ENCODE measurements at regions not wholly inside any gene's neighbourhood (a gene's known extent, or its start where the extent isn't known, plus 50 kb on each side); places are given as distances from the start of the nearest gene placed in this dataset.
"Not testable (repeated sequence)": the region's sequence is repeated elsewhere in the genome, so short reads cannot be mapped to it uniquely, and the experiment has no call there.

DNA sequence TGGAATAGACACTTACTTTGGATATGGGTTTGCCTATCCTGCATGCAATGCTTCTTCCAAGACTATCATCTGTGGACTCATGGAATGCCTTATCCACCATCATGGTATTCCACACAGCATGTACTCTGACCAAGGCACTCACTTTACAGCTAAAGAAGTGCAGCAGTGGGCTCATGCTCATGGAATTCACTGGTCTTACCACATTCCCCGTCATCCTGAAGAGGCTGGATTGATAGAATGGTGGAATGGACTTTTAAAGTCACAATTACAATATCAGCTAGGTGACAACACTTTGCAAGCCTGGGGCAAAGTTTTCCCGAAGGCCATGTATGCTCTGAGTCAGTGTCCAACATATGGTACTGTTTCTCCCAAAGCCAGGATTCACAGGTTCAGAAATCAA is 199.1 kb downstream of the GJA1 start:
- DNase-seq (ENCODE audit: low read depth in 4 of 4, low spot score in 3 of 4), result not testable (repeated sequence)

DNA sequence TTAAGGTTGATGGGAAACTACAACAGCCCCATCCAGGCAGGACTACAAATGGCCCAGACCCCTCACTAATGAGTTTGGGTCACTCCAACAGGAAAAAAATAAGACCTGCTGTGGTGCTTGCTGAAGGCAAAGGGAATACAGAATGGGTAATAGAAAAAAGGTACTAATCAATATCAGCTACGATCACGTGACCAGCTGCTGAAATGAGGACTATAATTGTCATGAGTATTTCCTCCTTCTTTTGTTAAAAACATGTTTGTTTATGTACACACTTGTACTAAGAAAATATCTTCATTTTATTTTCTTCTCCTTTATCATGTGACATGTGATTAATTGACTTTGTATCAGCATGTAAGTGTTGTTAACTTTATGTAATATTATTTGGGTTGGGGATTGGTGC is 199.9 kb downstream of the GJA1 start:
- DNase-seq (ENCODE audit: low read depth in 4 of 4, low spot score in 3 of 4), result no peak

DNA sequence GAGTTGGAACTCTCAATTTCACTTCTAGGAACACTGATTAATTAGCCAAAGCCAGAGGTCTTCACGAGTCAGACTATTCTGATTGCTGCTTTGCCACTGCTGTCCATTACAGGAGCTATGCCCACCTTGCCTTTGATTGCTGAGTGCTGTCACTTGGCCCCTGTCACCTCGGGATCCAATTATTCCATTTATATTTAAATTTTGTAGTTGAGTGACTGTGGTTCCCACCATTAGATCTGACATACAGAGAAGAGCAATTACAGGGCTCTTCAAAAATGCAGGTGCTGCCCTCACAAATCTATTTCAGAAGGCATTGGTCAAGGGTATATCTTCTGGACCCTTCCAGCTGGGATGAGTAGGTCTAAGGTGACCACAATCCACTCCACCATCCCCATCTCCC is 200.8 kb downstream of the GJA1 start:
- DNase-seq (ENCODE audit: low read depth in 4 of 4, low spot score in 3 of 4), result not testable (repeated sequence)

DNA sequence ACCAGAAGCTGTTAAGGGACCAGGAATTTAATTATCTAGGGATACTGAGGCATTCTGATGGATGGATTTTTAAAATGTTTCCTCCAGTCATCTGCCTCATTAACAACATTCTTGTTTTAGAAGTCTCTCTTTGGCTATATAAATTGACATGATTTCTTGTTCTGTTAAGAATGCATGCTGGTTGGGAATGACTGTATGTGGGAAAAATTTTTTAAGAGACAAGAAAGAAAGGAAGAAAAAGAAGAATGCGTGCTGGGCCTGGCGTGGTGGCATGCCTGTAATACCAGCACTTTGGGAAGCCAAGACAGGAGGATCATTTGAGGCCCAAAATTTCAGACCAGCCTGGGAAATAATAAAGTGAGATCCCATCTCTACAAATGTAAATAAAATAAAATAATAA is 203.6 kb downstream of the GJA1 start:
- DNase-seq (ENCODE audit: low read depth in 4 of 4, low spot score in 3 of 4), result no peak

DNA sequence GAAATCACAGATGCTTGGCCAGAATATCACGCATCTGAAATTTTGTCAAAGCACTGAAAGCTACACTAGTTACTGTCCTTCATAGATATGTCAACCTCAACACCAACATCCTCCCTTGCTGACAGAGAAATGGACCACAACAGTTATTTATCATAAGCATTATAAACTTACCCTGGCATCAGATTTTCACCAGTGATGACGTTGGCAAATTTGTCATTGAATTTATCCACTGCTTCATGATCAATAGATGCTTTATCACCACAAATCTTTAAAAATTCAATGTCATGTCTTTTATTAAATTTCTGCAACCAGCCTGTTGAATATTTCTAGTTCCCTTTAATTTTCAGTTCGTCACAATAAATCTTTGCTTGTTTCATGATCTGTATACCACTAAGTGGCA is 205.7 kb downstream of the GJA1 start:
- DNase-seq (ENCODE audit: low read depth in 4 of 4, low spot score in 3 of 4), result no peak

DNA sequence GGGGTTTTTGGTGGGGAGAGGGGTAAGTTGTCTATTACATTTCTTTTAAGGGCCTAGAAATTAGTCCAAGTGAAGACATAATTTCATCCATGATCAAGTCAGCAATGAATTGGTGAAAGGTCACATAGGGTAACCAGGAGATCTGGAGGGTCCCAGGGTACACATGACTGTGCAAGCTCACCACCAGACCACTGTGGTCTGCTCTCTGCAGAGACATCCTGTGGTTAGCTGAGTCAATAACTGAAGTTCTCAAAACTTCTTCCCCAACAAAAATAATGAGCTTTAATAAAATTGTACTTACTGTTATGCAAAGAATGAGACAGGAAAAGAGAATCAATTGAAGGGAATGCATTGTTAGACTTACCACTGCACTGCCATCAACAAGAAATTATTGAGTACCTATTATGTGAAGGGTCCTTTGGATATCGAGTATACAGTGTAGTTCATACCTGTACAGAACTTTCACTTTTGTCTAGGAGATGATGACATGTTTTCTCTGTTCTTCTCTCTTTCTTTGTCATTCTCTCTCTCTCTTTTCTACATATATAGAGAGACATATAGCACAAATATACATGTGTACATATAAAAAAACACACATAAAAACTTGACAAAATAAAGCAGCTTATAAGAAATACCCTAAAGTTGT is 209.8 kb downstream of the GJA1 start:
- no peak for DNase-seq (ENCODE audit: low read depth in 4 of 4, low spot score in 3 of 4)

DNA sequence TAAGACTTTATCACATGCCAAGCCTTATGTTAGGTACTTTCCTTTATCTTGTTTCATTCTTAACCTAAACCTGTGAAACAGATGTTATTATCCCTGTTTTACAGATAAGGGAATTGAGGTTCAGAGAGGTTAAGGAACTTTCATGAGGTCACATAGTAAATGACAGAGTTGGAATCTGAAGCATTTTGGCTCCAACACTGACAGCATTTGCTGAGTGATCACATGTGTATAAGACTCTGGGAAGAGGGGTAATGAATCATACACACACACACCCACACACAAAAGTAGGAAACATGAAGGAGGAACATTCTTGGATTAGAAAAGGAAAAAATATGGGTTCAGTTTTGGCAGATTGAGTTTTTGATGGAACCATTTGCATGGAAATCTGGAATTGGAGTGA is 212.5 kb downstream of the GJA1 start:
- DNase-seq (ENCODE audit: low read depth in 4 of 4, low spot score in 3 of 4), result no peak

DNA sequence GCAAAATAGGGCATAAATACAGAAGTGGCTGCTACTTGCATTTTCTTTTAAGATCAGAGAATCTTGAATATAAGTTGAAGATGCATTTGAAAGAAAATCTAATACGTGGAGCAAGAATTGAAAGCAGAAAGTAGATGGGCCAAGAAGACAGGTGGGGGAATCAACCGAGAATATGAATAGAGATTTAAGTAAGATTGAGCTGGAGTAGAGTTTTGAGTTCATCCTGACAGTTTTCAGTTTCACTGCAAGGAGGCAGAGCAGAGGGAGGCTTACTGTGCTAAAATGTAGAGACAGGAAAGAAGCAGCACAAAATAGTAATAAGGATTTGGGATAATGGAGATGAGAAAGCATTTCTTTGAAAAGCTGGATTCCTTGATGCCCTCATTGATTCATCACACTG is 214.5 kb downstream of the GJA1 start:
- DNase-seq (ENCODE audit: low read depth in 4 of 4, low spot score in 3 of 4), result no peak

DNA sequence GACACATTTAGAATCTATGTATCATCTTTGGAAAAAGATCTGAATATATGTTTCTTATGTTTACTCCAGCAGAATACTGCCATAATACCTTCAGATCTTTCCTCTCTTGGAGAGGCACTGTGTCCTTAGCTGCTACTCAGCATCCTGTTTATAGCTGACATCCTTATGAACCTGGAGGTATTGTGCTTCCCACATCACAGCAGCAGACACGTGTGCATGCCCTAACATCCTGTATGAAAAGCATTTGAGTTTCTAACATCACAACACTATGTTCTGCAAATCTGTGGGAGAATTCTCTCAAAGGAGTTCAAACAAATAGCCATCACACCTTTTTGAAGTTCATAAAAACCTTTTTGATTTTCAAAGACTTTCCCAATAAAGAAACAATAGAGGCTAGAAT is 216.0 kb downstream of the GJA1 start:
- DNase-seq (ENCODE audit: low read depth in 4 of 4, low spot score in 3 of 4), result no peak

DNA sequence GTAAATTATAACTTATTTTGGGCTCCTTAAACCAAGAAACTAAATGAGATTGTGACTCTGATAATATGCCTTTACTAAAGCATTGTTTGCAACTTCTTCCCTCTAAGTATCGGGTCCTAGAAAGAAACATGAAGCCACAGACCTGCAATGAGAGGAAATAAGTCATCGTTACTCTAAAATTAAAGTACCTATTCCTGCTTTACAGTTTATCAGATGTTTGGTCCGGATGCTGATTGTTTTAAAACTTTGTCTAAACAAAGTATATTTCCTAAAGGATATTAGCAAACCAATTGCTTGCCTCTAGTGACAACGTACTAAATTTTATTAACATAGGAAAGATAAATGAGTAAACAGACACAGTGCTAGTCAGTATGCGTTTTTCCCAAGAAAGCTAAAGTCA is 216.8 kb downstream of the GJA1 start:
- DNase-seq (ENCODE audit: low read depth in 4 of 4, low spot score in 3 of 4), result no peak

DNA sequence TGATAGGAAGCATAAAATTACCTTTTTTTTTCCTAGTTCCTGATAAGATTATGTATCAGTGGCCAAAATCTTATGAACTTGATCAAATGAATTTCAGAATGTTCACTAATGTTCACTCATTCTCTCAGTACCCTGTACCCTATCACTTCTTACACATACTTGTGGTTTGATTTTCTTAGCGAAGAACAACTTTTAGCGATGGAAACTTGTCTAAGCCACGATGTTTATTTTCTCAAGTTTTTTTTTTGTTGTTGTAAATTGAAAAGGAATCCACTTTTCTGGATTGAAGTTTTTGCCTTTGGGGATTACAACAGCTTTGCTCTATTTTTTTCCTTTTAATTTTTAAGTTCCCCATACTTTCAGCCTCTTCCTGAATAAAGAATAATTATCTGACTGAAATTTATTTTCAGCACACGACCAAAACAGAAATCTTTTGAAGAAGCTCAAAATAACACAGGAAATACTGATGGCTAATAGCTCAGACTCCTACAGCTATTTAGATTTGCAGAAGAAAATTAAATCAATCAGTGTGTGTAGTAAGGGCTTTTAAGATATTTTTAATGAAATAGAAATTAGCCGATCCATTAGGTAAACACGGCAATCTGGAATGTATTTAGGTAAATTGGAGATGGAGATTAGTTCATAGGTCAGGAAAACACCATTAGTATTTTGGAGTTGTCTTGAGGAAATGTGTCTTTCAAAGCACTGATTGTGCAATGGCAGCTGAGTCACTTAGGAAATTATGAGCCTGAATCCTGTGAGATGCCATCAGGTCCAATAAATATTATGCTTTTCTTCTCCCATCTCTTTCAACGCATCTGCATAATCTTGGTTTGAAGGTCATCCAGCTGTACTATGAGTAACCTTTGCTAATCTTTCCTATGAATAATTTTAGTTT is 217.5 kb downstream of the GJA1 start:
- no peak for DNase-seq (ENCODE audit: low read depth in 4 of 4, low spot score in 3 of 4)

DNA sequence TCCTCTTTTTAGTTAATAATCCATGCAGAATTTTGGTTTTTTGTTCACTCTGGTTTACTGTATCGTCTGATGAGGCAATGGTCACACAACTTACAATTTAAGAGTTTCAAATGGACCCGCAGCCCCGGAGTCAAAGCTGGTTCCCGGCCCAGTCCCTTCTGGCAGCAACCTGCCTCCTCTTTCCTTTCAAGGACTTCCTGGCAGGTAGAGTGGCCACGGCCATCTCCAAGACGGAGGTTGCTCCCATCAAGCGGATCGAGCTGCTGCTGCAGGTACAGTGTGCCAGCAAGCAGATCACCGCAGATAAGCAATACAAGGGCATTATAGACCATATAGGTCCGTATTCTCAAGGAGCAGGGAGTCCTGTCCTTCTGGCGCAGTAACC is 218.2 kb downstream of the GJA1 start:
- DNase-seq (ENCODE audit: low read depth in 4 of 4, low spot score in 3 of 4), result no peak

DNA sequence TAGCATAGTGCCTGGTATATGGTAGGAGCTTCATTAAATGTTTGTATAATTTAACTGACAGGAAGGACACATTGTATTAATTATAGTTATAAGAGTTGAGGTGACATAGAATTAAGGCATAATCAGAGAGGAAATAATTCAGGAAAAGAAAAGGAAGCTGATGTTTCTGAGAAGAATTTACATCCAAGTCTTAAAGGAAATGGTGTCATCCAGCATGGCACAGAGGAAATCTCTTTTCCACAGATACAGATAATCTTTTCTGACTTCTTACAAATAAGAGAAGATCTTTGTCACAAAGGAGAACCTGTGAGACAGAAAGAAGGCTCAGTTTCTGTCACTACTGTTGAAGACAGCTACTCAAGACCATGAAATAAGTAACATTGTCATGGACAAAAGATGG is 222.5 kb downstream of the GJA1 start:
- no peak for DNase-seq (ENCODE audit: low read depth in 4 of 4, low spot score in 3 of 4)

DNA sequence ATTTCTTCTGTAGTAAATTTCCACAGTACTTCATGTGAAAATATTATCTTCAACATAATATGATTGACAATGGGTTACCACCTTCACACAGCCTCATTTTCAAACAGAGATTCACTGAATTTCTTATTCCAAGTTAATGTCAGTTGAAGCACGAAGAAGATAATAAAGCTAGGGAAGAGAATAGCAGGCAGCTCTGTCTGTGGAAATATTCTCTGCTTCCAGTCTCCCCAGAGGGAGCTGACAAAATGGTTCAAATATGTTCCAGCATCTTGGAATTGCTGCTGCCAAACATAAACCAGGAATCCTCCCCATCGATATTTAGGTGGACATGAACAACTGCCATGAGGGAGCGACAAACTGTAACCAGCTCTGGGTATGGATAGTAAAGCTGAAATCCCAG is 224.8 kb downstream of the GJA1 start:
- no peak for DNase-seq (ENCODE audit: low read depth in 4 of 4, low spot score in 3 of 4)

DNA sequence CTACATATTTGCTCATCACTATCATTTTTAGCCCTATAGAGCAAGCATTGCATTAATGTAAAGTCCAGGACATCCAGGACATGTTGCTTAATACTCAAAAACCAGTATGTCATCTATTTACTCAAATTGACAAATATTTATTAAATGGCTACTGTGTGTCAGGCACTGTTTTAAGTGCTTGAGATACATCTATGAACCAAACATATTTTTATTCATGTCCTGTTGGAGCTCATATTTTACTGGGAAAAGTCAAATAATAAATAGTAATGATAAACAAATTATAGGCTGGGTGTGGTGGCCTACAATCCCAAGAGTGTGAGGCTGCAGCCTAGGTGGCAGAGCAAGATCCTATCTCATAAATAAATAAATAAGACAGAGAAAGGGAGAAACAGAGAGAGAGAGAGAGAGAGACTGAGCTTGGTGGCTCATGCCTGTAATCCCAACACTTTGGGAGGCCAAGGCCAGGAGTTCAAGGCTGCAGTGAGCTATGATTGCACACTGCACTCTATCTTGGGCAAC is 227.9 kb downstream of the GJA1 start:
- no peak for DNase-seq (ENCODE audit: low read depth in 4 of 4, low spot score in 3 of 4)

DNA sequence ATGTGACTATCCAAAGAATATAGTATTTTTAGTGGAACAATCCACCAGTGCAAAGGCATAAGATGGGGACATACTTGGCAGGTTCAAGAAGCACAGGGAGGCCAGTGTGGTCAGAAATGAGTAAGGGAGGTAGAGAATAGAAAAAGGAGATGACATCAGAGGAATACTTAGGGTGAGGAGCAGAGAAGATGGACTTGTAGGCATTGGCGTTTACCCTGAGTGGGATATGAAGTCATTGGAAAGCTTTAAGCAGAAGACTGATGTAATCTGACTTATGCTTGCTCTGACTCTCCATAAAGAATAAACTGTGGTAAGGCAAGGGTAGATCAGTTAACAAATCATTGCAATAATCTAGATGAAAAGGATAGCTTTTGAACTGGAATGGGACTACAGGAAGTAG is 228.7 kb downstream of the GJA1 start:
- DNase-seq (ENCODE audit: low read depth in 4 of 4, low spot score in 3 of 4), result no peak

DNA sequence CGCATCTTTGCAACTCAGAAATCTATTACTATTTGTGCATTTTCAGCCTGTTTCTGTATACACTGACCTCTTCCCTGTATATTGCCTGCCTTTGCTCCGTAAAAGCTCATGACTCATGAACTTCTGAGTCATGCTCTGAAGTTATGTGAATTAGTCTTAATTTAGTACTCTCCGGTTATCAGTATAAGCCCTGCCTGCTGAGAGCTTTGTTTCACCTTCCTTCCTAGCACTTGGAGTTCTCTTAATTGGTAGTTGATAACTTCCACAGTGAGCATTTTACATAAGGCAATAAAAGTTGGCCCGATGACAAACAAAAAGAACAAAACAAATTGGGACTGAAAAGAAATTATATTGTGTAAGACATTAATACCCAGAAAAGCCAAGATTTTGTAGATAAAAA is 231.4 kb downstream of the GJA1 start:
- DNase-seq (ENCODE audit: low read depth in 4 of 4, low spot score in 3 of 4), result no peak

DNA sequence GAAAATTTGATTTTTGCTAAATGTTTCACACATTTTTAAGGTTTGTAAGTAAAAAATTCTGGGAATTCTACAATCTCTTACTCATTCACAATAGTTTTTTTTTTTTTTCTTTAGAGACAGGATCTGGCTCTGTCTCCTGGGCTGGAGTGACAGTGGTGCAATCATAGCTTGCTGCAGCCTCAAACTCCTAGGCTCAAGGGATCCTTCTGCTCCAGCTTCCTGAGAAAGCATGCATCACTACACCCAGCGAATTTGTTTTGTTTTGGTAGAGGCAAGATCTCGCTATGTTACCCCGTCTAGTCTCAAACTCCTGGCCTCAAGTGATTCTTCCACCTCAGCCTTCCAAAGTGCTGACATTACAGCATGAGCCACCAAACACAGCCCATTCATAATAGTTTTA is 232.8 kb downstream of the GJA1 start:
- no peak for DNase-seq (ENCODE audit: low read depth in 4 of 4, low spot score in 3 of 4)

DNA sequence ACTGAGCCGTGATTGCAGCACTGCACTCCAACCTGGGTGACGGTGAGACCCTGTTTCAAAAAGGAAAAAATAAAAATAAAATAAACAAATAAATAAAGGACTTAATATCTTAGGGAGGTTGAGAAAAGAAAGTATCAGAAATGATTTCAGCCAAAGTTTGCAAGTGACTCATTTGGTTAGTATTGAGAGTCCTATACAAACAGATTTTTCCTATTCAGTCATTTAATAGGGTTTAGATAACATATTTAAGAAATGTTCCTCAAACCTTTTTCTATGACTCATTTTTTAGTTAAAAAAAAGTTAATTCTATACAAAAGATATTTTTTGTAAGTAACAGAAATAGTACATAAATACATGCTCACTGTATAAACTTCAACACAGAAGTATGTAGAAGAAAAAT is 235.1 kb downstream of the GJA1 start:
- no peak for DNase-seq (ENCODE audit: low read depth in 4 of 4, low spot score in 3 of 4)

DNA sequence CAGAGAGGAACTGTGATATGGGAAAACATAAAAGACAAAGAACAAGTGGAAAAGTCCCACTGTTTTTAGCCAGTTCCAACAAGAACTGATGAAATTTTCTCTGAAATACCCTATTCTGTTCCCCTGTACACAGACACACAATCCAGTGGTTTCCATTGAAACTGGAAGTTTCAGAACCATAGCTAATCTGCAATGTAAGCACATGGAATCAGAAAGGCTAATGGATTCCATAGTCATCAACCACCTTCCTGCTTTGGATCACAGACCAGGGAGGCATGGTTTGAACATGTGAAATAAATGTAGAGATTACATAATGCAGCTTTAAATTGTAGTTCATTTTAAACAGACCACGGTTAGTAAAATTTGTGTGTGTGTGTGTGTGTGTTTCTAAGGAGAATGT is 242.1 kb downstream of the GJA1 start:
- no peak for DNase-seq (ENCODE audit: low read depth in 4 of 4, low spot score in 3 of 4)

DNA sequence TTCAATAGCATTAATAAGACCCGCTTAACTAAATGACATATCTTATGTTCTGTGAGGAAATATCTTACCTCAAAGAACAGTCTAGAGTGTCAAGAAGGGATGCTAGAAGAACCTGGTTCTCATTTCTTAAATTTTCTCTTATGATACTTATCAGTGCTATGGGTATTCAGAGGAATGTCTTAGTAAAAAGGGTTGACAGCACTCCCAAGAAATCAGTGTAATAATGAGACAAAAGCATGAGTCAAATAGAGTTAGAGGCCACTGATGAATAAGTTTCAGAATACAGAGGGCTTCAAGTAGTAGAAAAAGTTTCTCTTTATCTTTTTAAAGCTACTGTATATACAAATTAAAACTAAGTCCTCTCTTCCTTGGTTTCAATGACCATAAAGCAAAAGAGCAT is 242.8 kb downstream of the GJA1 start:
- no peak for DNase-seq (ENCODE audit: low read depth in 4 of 4, low spot score in 3 of 4)

DNA sequence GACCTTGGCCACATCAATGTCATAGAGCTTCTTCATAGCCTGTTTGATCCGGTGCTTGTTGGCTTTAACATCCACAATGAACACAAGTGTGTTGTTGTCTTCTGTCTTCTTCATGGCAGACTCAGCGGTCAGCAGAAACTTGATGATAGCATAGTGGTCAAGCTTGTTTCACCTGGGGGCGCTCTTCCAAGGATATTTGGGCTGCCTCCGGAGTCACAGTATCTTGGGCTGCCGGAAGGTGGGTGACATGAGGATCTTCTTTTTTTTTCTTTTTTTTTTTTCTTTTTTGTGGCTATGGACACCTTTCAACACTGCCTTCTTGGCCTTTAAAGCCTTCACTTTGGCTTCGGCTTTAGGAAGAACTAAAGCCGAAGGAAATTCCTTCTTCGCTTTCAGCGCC is 244.6 kb downstream of the GJA1 start:
- DNase-seq (ENCODE audit: low read depth in 4 of 4, low spot score in 3 of 4), result no peak

All from left renal pelvis (tissue), 4 donors.